GM18867 (cell line): ENCODE measurements at regions not wholly inside any gene's neighbourhood (a gene's known extent, or its start where the extent isn't known, plus 50 kb on each side); places are given as distances from the start of the nearest gene placed in this dataset.
"Not testable (repeated sequence)": the region's sequence is repeated elsewhere in the genome, so short reads cannot be mapped to it uniquely, and the experiment has no call there.

Experiments
- ATAC-seq: cut with Tn5 transposase; IDR thresholded peaks from one replicate; pipeline ENCODE4 v1.9.1; 2021; ENCODE audit warnings: mild to moderate bottlenecking, moderate library complexity; ENCODE audit not compliant: unreplicated experiment

DNA sequence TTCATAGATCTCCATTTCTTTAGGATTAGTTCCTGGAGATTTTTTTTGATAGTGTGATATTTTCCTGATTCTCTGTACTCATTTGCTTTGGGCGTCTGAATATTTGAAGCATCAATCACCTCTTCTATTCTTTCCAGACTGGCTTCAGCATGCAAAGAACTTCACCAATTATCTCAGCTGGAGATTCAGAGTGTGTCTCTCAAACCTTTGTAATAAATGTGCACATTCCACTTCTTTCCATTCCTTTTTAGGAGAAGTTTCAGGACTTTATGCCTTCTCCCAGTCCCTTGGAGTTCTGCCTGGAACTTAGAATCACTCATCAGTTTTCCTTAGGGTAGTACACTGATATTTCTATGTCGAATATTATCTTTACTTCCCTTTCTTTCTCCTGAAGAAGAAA lies 334.8 kb downstream of the TEX13C start:
- ATAC-seq: no peak

DNA sequence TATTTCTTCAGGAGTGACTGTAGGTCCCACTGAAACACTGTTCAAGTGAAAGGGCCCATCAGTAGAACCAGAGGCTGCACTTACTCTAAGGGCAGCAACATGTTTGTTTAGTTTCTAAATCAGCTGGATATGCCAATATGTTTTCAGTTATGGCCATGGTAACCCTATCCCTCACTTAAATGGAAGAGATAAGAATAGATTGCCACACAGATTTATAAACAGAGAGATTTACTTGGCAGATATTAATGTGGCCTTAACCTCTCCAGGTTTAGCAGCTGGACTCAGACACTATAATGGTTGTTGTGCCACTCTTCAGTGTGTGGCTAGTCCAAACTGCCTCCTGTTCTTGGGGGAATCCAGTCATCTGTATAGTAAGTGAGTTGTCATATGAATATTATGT lies 354.1 kb downstream of the TEX13C start:
- ATAC-seq: no peak

DNA sequence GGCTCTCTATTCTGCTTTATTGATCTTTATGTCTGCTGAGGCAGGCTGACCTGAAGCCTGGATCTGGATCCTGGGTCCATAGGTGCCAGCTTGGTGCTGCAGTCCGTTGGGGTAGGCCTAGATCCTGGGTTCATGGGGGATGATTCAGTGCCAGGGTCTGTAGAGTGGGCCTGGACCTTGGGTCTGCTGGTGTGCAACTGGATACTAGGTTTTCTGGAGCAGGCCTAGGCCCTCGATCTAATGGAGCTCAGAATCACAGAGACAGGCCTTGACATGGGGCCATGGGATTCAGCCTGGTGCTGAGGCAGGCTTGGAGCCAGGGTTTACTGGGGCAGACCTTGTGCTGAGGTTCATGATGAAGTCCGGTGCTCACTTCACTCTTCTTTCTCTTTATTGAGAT lies 358.6 kb downstream of the TEX13C start:
- ATAC-seq: no peak

DNA sequence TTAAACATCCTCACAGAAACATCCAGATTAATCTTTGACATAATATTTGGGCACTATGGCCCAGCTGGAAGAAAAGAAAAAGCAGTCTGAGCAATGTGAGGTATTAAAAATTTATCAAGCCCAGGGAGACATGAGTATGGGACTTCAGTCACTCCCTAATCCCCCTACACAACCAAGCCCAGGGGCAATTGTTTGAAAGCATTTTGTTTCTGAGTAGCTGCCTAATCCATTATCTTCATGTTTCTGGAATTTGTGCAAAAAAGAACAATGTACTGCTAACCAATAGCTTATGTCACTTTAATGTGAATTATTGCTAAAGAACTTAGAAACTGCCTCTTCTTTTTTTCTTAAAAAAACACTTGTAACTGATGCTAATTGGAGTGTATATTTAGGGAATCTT lies 360.7 kb downstream of the TEX13C start:
- ATAC-seq: no peak

DNA sequence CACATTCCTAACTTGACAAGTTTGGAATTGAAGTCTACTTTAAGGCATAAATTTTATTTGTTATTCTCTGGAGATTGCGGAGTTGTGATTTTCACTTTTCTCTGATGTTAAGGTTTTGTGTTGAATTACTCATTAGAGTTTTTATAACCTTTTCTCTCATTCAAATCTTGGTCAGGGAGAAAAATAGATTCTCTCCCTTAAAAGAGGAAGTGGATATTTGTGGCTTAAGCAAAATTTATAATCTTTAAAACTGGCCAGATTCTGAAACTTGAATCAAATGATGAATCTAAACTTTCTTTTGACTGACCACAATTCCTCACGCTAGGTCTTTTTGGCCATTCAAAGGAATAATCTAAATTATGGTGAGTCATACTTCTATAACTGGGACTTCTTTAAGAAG lies 361.4 kb downstream of the TEX13C start:
- no peak for ATAC-seq

DNA sequence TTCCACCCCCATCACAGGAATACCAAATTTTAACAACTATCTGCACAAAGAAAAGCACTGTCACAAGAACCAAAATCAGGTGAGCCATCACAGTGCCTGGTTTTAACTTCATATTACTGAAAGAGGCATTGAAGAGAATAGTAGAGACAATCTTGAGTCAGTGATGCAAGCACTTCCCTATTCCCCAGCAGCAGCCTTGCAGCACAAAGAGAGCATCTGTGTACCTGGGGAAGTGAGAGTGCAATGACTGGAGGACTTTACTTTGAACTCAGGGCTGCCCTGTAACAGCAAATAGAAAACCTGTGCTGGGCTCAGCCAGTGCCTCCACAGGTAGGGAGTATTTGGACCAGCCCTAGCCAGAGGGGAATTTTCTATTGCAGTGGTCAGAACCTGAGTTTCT lies 361.8 kb downstream of the TEX13C start:
- ATAC-seq: no peak

DNA sequence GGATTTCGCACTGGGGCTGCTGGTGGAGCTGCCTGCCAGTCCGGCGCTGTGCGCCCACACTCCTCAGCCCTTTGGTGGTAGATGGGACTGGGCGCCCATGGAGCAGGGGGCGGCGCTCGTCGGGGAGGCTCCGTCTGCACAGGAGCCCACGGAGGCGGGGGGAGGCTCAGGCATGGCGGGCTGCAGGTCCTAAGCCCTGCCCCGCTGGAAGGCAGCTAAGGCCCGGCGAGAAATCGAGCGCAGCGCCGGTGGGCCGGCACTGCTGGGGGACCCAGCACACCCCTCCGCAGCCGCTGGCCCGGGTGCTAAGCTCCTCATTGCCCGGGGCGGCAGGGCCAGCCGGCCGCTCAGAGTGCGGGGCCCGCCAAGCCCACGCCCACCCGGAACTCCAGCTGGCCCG lies 370.9 kb downstream of the TEX13C start:
- not testable (repeated sequence) for ATAC-seq

DNA sequence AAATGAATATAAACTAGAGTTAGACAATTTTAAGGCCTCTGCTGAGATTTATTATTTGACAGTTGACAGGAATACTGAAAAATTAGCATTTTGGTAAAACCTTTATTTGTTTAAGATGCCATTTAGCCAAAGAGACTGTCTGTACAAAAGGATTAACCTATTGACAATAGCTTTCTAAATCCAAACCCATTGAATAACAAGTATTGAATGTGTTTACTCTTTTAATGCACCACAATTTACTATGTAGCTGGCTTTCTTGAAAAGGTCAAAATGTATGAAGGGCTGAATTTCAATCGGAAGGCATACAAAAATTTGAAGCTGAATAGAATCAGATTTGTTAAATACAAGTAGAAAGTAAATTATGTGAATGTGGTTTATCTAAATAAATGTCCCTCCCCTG lies 374.5 kb downstream of the TEX13C start:
- no peak for ATAC-seq

DNA sequence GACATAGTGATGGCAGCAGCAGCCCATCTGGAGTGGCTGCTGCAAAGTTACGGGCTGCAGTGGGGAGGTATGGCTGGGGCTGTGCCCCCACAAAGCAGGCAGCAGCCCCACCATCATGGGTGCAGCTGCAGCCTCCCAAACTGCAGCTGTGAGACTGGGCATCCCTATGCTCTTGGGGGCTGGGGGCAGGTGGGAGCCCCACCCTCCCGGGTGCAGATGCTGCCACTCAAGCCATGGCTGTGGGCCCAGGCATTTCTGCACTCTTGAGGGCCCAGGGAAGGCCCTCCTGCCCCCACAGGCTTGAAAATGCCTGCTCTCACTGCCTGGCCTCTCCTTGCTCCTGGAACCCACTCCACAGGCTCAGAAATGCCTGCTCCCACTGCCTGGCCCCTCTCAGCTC lies 389.4 kb downstream of the TEX13C start:
- ATAC-seq: no peak

DNA sequence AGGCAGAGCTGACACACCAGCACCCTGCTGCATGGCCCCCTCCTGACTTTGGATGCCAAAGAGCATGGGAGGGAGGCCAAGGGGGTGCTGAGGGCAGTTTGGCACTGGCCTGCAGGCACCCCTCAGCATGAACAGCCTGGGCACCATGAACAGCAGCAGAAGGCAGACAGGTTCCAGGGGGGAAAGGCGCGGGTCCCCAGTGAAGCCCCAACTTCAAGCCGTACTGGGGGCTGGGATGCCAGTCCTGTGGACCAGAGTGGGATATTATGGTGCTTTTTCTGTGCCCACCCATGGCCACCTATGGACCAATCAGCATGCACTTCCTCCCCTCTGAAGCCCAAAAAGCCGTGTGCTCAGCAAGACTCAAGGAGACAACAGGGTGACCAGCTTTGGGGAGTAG lies 389.9 kb downstream of the TEX13C start:
- no peak for ATAC-seq

DNA sequence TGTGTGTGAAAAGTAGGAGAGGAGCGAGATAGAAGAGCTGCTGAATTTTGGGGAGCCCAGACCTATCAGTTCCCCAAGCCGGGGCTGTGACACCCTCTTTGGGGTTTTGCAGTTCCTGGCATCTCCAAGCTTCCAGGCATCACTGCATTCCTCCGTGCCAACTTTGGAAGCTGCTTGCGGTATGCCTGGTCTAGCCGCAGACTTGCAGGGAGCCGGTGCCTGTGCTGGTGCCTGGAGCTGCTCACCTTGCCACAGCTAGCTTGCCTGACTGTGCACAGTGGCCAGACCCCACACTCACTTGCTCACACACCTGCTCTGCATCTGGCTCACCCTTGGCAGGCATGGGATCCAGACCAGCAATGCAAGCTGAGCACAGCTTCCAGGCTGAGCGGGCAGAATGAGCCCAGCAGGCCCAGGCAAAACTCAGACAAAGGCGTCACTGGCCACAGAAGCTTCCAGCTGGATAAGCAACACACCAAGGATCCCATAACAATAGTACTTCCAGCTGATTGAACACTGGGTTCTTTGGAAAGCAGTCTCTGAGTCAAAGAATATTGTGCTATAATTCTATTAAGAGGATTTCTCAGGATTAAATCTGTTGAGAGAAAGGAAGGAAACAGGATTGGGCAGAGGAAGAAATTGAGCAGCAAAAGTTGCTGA lies 390.9 kb downstream of the TEX13C start:
- ATAC-seq: no peak

DNA sequence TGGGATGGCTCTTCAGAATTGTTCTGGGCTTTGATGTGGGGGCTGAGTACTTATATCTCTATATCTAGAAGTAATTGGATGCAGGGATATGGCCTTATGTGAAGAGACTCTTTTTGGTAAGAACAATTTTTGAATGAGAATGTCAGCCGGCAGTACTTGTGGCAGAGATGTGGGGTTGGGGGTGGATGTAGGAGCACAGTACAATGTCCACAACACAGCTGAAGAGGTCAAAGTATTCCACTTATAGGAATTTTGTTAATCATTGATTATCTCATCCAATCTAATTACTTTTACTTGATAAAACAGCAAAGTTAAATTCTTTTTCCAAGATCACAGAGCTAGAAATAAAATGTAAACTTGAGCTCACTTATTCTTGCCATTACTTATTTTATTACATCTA lies 391.4 kb downstream of the TEX13C start:
- no peak for ATAC-seq

DNA sequence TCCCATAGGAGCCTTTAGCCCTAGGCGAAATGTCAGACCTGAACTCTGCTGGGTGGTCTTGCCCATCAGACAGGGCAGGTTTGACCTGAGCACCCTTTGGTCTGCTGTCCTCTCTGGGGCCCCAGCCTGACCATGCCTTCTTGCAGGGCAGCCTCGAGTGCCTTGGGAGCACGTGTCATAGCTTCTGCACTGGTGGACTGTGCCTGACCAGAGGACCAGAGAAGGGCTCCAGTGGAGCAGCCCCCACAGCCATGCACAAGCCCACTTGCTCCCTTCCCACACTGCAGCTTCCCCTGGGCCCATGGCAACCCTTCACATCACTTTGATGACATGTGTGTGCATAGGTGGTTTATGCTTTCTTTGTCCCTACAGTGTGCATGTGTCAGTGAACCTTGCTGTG lies 394.0 kb downstream of the TEX13C start:
- ATAC-seq: no peak

DNA sequence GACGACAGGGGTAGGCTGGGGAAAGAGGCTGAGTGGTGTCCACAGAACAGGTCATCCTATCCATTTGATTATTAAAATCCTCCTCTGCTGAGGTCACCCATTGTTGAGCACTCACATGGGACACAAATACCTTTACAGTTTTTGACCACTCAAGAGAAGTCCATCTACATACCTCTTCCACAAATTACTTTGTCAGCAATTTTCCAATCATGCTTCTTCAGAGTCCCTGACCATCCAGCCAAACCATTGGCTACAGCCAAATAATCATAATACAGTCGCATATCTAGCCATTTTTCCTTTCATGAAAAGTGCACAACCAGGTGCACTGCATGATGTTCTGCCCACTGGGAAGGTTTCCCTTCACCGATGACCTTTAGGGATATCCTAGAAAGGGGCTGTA lies 407.4 kb downstream of the TEX13C start:
- ATAC-seq: no peak

DNA sequence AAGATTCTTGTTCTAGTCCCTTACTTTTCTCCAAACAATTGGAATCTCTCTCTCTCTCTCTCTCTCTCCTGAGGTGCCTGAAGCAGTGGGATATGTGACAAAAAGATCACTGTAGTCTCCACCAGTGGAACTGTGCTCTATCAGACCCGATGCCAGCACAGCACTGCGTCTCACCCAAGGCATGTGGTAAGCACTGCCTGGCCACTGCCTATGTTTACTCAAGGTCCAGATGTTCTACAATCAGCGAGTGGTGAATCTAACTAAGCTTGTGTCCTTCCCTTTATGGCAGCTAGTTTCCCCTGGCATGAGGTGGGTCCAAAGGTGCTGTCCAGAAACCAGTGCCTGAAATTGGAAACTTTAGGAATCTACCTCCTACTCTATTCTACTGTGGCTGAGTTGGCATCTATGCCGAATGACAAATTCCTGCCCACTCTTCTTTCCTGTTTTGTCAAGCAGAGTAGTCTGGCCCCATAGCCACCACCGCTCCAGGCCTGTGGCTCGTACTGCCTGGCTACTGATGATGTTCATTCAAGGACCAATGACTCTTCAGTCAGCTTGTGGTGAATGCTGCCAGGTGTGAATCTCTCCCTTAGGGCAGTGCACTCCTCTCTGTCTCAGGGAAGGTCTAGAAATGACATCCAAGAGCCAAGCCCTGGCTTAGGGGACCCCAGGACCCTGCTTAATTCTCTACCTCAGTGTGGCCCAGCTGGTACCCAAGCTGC lies 416.5 kb downstream of the TEX13C start:
- ATAC-seq: no peak

DNA sequence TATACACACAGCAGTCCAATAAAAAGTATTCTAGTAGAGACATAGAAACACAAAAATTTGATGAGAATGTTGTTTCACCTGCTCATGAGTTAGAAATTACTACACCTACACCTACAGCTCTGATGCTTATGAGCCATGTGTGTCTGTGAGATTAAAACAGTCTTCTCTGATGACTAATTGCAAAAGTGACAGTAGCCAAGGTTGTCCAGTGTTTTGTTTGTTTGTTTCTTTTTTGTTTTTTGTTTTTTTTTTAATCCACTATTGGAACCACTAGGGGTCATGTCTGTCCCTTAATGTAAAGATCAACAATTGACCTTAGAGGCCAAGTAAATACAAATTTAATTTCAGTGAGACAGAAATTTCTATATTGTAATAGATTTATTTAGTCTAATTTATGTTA lies 423.1 kb downstream of the TEX13C start:
- ATAC-seq: no peak

DNA sequence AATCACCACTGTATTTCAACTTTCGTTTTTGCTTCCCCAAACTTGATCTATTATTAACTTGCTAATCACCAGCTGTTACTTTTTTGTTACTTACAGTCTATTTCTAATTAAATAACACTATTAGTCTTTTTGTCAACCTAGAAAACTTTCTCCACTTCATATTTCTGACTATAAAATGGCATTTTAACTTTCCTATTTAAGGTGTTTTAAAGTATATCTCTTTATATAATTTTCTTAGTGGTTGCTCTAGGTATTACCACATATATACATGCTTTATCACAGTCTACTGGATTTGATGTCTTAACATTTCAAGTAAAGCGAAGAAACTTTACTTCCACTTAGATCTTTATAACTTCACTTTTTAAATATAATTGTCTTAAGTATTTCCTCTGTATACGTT lies 421.2 kb downstream of the DCAF12L2 start:
- no peak for ATAC-seq

DNA sequence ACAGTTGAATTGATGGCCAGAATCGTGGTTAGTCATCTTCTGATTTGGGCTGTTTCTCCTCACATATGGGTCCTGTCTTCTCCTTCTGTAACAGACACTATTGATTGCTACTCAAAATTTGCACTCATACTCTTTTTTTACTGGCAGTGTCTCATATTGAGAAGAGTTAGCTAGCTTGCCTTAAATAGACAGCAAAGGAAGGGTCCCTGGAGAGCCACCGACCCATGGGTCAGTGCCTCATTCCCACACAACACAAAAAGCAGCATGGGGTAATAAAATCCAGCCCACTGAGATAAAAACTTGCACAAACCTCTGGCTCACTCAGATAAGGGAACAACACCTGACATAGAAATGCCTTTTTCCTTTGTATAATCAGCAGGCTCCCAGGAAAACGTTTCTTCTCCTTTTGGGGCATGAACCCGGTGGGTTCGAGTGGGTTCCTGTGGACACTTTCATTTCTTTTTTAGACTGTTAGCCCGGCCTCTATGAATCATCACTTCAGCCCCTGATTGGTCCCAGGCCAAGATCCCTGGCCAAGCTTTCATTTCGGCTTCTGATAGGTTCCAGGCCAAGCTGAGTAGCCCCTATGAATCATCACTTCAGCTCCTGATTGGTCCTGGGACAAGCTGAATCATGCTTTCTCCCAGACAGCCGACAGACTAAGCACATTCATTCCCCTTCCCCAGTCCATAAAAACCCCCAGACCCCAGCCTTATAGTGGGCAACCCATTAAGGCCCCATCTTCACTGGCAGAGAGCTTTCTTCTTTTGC lies 408.1 kb downstream of the DCAF12L2 start:
- ATAC-seq: no peak

DNA sequence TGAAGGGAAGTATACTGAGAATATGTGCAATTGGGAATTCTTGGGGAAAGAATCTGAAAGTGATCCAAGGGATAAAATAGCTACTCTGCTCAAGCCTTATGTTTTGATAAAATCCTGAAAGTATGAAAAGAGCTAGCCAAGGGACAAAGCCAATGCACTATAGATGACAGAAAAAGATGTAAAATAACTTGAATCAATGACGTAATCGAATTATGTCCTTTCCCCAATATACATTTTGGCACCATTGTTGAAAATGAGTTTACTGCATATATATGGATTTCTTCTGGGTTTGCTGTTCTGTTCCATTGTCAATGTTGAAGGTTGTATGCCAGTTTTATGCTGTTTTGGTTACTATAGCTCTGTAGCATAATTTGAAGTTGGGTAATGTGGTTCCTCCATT lies 407.3 kb downstream of the DCAF12L2 start:
- ATAC-seq: no peak

DNA sequence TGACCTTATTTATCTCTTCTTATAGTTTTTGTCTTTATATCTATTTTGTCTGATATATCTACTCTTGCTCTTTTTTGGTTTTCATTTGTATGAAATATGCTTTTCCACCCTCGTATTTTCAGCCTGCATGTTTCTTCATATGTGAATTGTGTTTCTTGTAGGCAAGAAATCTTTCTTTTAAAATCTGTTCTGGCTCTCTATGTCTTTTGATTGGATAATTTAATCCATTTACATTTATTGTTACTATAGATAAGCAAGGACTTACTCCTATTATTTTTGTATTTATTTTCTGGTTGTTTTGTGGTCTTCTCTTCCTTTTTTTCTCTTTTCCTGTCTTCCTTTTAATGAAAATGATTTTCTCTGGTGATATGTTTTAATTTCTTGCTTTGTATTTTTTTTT lies 403.1 kb downstream of the DCAF12L2 start:
- ATAC-seq: no peak

DNA sequence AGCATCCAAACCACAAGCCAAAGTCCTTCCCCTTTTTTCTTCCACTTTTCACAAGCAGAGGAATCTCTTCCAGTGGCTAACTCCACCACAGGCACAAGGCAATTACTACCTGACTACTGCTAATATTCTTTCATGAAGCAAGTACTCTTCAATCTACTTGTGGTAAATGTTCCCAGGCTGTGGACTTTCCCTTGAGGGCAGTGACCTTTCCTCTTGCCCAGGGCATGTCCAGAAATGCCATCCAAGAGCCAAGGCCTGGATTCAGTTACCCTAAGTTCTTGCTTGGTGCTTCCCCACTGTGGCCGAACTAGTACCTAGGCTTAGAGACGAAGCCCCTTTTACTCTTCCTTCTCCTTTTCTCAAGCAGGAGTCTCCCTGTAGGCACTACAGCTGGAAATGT lies 400.7 kb downstream of the DCAF12L2 start:
- ATAC-seq: no peak

DNA sequence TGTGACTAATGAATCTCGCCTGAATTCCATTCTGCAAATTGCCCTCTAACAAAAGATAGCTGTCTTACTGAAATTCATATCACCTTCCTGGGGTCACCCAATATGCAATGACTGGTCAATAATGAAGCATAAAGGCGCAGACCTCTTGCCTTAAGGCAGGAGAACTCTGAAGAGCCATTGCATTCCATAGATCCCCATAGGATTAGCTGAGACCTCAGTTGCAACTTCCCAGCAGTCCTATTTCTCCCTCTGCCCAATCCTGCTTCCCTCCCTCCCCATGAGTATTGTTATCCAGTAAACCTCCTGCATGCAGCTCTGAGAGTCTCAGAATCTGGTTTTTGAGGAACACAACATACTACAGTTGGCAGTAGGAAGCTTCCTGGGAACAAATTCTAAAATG lies 396.5 kb downstream of the DCAF12L2 start:
- no peak for ATAC-seq
